CD14-positive monocyte (primary cell): ENCODE measurements at regions not wholly inside any gene's neighbourhood (a gene's known extent, or its start where the extent isn't known, plus 50 kb on each side); places are given as distances from the start of the nearest gene placed in this dataset.

Source experiments
- DNase-seq, 3 donors: peaks; one replicate each; pipeline ENCODE4 v3.0.0-alpha.2; 2011 to 2022
- H2AFZ ChIP-seq: 2 replicates; pipeline ENCODE4 v1.6.0; 2012; ENCODE audit warnings: mild to moderate bottlenecking, low read depth, low read length, inconsistent platforms; ENCODE audit not compliant: insufficient read depth, poor library complexity, severe bottlenecking
- H3K27ac ChIP-seq, 2 donors: 1 replicate in 1 of 2; 2 replicates in 1 of 2; pipeline ENCODE4 v1.5.1; 2012 to 2013; ENCODE audit warnings: low read length in 2 of 2, control low read depth in 1 of 2, inconsistent platforms in 1 of 2, low read depth in 1 of 2, mild to moderate bottlenecking in 1 of 2
- H3K27me3 ChIP-seq, 2 donors: one replicate each; pipeline versions ENCODE4 v1.6.0 to v1.6.1; 2011 to 2013; ENCODE audit warnings: low read length in 2 of 2; ENCODE audit not compliant: control insufficient read depth in 2 of 2, insufficient read depth in 2 of 2
- H3K36me3 ChIP-seq, 2 donors: replicated peaks in 1 of 2; 1 replicate in 1 of 2; 2 replicates in 1 of 2; pipeline versions ENCODE4 v1.5.1 to v1.6.1; 2012 to 2013; ENCODE audit warnings: low read length in 2 of 2, control low read depth in 1 of 2, inconsistent platforms in 1 of 2, mild to moderate bottlenecking in 1 of 2; ENCODE audit not compliant: insufficient read depth in 2 of 2, control insufficient read depth in 1 of 2
- H3K4me1 ChIP-seq, 2 donors: 1 replicate in 1 of 2; 2 replicates in 1 of 2; pipeline versions ENCODE4 v1.5.1 to v1.6.1; 2012 to 2013; ENCODE audit warnings: low read length in 2 of 2, control low read depth in 1 of 2, inconsistent platforms in 1 of 2, mild to moderate bottlenecking in 1 of 2, moderate library complexity in 1 of 2; ENCODE audit not compliant: insufficient read depth in 2 of 2, control insufficient read depth in 1 of 2
- H3K4me2 ChIP-seq: replicated peaks from 2 replicates; pipeline ENCODE3; 2012; ENCODE audit warnings: low read length, moderate library complexity, mild to moderate bottlenecking; ENCODE audit not compliant: poor library complexity, severe bottlenecking; ENCODE audit errors: extremely low read depth
- H3K4me3 ChIP-seq, 3 experiments: fragments of 200-600 bp in 1 of 3; sonication (generic) in 1 of 3; replicated peaks in 1 of 3; 1 replicate in 2 of 3; 2 replicates in 1 of 3; pipeline ENCODE4 v1.5.1; 2011 to 2013; ENCODE audit warnings: low read length in 3 of 3, mild to moderate bottlenecking in 3 of 3, control low read depth in 2 of 3, low read depth in 2 of 3, inconsistent platforms in 1 of 3, moderate library complexity in 1 of 3
- H3K79me2 ChIP-seq: 2 replicates; pipeline ENCODE4 v1.6.0; 2012; ENCODE audit warnings: mild to moderate bottlenecking, control low read depth, inconsistent platforms, low read length, moderate library complexity; ENCODE audit not compliant: insufficient read depth
- H3K9ac ChIP-seq: 2 replicates; pipeline ENCODE4 v1.6.0; 2017; ENCODE audit warnings: low read length, mild to moderate bottlenecking; ENCODE audit not compliant: insufficient read depth, poor library complexity, severe bottlenecking
- H3K9me3 ChIP-seq, 2 donors: replicated peaks in 1 of 2; 1 replicate in 1 of 2; 2 replicates in 1 of 2; pipeline versions ENCODE4 v1.5.1 to v1.6.1; 2012 to 2013; ENCODE audit warnings: low read length in 2 of 2, control low read depth in 1 of 2; ENCODE audit not compliant: control insufficient read depth in 1 of 2, insufficient read depth in 1 of 2
- H4K20me1 ChIP-seq: 2 replicates; pipeline ENCODE4 v1.6.0; 2012; ENCODE audit warnings: mild to moderate bottlenecking, low read length, control low read depth, moderate library complexity; ENCODE audit not compliant: insufficient read depth
- H3K27ac Mint-ChIP-seq, 7 donors: one replicate each; pipeline ENCODE4 v1.8.0; 2020; ENCODE audit warnings: mild to moderate bottlenecking in 7 of 7, mixed read lengths in 7 of 7, moderate library complexity in 6 of 7, inconsistent platforms in 2 of 7
- H3K27me3 Mint-ChIP-seq, 3 donors: one replicate each; pipeline ENCODE4 v1.8.0; 2021 to 2022; ENCODE audit warnings: low read depth in 3 of 3, mild to moderate bottlenecking in 3 of 3, mixed read lengths in 3 of 3, moderate library complexity in 3 of 3, inconsistent platforms in 1 of 3
- H3K36me3 Mint-ChIP-seq, 2 donors: one replicate each; pipeline ENCODE4 v1.8.0; 2020; ENCODE audit warnings: mixed read lengths in 2 of 2, inconsistent platforms in 1 of 2, mild to moderate bottlenecking in 1 of 2
- H3K4me1 Mint-ChIP-seq: one replicate; pipeline ENCODE4 v1.8.0; 2020; ENCODE audit warnings: mild to moderate bottlenecking, mixed read lengths
- H3K4me3 Mint-ChIP-seq, 2 donors: one replicate each; pipeline ENCODE4 v1.8.0; 2020; ENCODE audit warnings: mild to moderate bottlenecking in 2 of 2, mixed read lengths in 2 of 2, moderate library complexity in 1 of 2
- H3K9me3 Mint-ChIP-seq, 7 donors: one replicate each; pipeline ENCODE4 v1.8.0; 2020 to 2022; ENCODE audit warnings: mixed read lengths in 7 of 7, mild to moderate bottlenecking in 6 of 7, moderate library complexity in 6 of 7, inconsistent platforms in 2 of 7
- WGBS: methylation state at CpG from one replicate; pipeline ENCODE4 v1.1.5; 2013; ENCODE audit warnings: missing lambda C conversion rate; ENCODE audit not compliant: insufficient coverage; 5-methylcytosine and 5-hydroxymethylcytosine counted together
- intact Hi-C, 2 donors: fragments of 100-400 bp; cut with micrococcal nuclease; formaldehyde crosslinking; loops; one replicate each; pipeline versions ENCODE4 v1.15.0 to v1.15.1; 2023
- TF ChIP-seq, protein P1 (sequence below): fragments of 200-600 bp; IDR thresholded peaks from one replicate; pipeline ENCODE4 v1.8.0; 2022; ENCODE audit warnings: antibody characterized with exemption, mild to moderate bottlenecking

DNA sequence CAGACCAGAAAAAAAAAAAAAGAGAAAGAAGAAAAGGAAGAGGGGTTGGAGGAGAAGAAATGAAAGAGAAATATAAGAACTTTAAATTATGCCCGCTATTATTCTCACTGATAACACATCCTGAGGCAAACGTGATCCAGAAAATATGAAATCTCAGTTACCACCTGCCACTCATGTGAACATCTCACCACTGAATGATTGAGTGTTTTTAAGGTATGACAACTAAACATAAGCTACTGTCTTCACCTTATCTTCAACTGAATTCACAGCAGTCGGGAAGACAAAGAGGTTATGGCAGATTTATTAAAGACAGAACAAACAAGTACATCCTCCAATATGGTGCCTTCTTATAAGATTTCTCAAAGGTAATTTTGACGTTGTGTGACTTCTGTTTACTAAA is 327.9 kb downstream of the TMEM161B start:
- H3K27me3 Mint-ChIP-seq: no peaks in the 10 kb centered on the region
- no peak overlapping the region for H3K4me3 Mint-ChIP-seq
- no peaks in the 10 kb centered on the region for H3K4me1 ChIP-seq
- peaks cover 0 to 8% (median 3%) of the 10 kb centered on the region in 7 donors for H3K9me3 Mint-ChIP-seq
- intact Hi-C loops: no loop called here
- DNase-seq: no peak
- no peaks in the 10 kb centered on the region for H3K36me3 ChIP-seq
- TF ChIP-seq, protein P1, sequence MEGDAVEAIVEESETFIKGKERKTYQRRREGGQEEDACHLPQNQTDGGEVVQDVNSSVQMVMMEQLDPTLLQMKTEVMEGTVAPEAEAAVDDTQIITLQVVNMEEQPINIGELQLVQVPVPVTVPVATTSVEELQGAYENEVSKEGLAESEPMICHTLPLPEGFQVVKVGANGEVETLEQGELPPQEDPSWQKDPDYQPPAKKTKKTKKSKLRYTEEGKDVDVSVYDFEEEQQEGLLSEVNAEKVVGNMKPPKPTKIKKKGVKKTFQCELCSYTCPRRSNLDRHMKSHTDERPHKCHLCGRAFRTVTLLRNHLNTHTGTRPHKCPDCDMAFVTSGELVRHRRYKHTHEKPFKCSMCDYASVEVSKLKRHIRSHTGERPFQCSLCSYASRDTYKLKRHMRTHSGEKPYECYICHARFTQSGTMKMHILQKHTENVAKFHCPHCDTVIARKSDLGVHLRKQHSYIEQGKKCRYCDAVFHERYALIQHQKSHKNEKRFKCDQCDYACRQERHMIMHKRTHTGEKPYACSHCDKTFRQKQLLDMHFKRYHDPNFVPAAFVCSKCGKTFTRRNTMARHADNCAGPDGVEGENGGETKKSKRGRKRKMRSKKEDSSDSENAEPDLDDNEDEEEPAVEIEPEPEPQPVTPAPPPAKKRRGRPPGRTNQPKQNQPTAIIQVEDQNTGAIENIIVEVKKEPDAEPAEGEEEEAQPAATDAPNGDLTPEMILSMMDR: no peak
- H3K9me3 ChIP-seq: peaks cover 0 to 9% of the 10 kb centered on the region in 2 donors
- no peaks in the 10 kb centered on the region for H3K79me2 ChIP-seq
- no peak overlapping the region for H3K4me3 ChIP-seq
- no peaks in the 10 kb centered on the region for H3K27me3 ChIP-seq
- no peaks in the 10 kb centered on the region for H3K4me1 Mint-ChIP-seq
- no peak overlapping the region for H3K27ac Mint-ChIP-seq
- H3K27ac ChIP-seq: no peak overlapping the region
- H4K20me1 ChIP-seq: no peaks in the 10 kb centered on the region
- H3K9ac ChIP-seq: no peak overlapping the region
- no peaks in the 10 kb centered on the region for H3K36me3 Mint-ChIP-seq
- no peak overlapping the region for H3K4me2 ChIP-seq
- H2AFZ ChIP-seq: no peak overlapping the region
- WGBS: no CpG with 5 or more reads among the region's 4 CpGs

DNA sequence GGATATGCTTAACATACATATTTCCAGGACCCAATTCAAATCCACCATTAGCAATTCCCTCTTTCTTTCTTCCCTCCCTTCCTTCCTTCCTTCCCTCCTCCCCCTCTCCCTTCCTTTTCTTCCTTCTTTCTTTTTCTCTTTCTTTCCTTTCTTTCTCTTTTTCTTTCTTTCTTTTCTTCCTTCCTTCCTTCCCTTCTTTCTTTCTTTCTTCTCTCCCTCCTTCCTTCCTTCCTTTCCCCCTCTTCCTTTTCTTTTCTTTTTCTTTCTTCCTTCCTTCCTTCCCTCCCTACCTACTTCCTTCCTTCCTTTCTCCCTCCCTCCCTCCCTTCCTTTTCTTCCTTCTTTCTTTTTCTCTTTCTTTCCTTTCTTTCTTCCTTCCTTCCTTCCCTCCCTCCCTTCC is 332.0 kb downstream of the TMEM161B start:
- Mint-ChIP-seq H3K4me1 (no peaks in the 10 kb centered on the region), H3K27ac (no peak overlapping the region), H3K27me3 (peaks cover 0 to 1% (median 0%) of the 10 kb centered on the region in 3 donors), H3K4me3 (no peak overlapping the region), H3K36me3 (no peaks in the 10 kb centered on the region), H3K9me3 (peaks cover 0 to 8% (median 4%) of the 10 kb centered on the region in 7 donors)
- no peak overlapping the region for H3K9ac ChIP-seq
- H3K9me3 ChIP-seq: peaks cover 0 to 9% of the 10 kb centered on the region in 2 donors
- no peak overlapping the region for H3K4me3 ChIP-seq
- no peak overlapping the region for H3K4me2 ChIP-seq
- no peaks in the 10 kb centered on the region for H4K20me1 ChIP-seq
- H3K4me1 ChIP-seq: no peaks in the 10 kb centered on the region
- DNase-seq: no peak
- intact Hi-C loops: no loop called here
- no peaks in the 10 kb centered on the region for H3K27me3 ChIP-seq
- no peaks in the 10 kb centered on the region for H3K79me2 ChIP-seq
- TF ChIP-seq, protein P1: no peak
- H3K27ac ChIP-seq: no peak overlapping the region
- H2AFZ ChIP-seq: no peak overlapping the region
- H3K36me3 ChIP-seq: no peaks in the 10 kb centered on the region
